ENCODE measurements at regions not wholly inside any gene's neighbourhood (a gene's known extent, or its start where the extent isn't known, plus 50 kb on each side); places are given as distances from the start of the nearest gene placed in this dataset.

GRCh38 chrX:42686296-42686695, 91.7 kb downstream of the PPP1R2C start:
- TF ChIP-seq, protein P1, sequence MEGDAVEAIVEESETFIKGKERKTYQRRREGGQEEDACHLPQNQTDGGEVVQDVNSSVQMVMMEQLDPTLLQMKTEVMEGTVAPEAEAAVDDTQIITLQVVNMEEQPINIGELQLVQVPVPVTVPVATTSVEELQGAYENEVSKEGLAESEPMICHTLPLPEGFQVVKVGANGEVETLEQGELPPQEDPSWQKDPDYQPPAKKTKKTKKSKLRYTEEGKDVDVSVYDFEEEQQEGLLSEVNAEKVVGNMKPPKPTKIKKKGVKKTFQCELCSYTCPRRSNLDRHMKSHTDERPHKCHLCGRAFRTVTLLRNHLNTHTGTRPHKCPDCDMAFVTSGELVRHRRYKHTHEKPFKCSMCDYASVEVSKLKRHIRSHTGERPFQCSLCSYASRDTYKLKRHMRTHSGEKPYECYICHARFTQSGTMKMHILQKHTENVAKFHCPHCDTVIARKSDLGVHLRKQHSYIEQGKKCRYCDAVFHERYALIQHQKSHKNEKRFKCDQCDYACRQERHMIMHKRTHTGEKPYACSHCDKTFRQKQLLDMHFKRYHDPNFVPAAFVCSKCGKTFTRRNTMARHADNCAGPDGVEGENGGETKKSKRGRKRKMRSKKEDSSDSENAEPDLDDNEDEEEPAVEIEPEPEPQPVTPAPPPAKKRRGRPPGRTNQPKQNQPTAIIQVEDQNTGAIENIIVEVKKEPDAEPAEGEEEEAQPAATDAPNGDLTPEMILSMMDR (IDR thresholded peaks at IDR 0.05) = no peak
- TF ChIP-seq POLR2A (IDR thresholded peaks at IDR 0.05) = no peak

Data from Peyer's patch (tissue), 4 donors.